GM23248 (cell line): ENCODE measurements at regions not wholly inside any gene's neighbourhood (a gene's known extent, or its start where the extent isn't known, plus 50 kb on each side); places are given as distances from the start of the nearest gene placed in this dataset.
"Not testable (repeated sequence)": the region's sequence is repeated elsewhere in the genome, so short reads cannot be mapped to it uniquely, and the experiment has no call there.

ENCODE experiments used
- EZH2 ChIP-seq: fragments of 200-600 bp; sonication (generic); IDR thresholded peaks from 2 replicates; pipeline ENCODE4 v1.6.1; 2018; ENCODE audit warnings: antibody characterized with exemption, mild to moderate bottlenecking; ENCODE audit not compliant: insufficient read depth, poor library complexity, severe bottlenecking
- EZH2phosphoT487 ChIP-seq: fragments of 200-600 bp; sonication (generic); IDR thresholded peaks from 2 replicates; pipeline ENCODE4 v1.6.1; 2018; ENCODE audit warnings: antibody characterized with exemption, moderate library complexity, mild to moderate bottlenecking, low read depth; ENCODE audit not compliant: insufficient read depth

DNA sequence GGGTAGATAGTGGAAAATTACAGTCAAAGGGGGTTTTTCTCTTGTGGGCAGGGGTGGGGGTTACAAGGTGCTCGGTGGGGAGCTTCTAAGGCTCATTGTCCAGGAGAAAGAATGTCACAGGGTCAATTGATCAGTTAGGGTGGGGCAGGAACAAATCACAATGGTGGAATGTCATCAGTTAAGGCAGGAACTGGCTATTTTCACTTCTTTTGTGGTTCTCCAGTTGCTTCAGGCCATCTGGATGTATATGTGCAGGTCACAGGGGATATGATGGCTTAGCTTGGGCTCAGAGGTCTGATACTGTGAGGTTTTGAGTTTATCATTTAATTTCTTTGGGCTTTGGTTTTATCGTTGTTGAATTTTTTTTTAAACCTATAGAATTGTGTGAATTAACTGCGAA, 321.4 kb downstream of the EDEM1 start:
- TF ChIP-seq EZH2phosphoT487, EZH2: not testable (repeated sequence)
